ENCODE measurements at regions not wholly inside any gene's neighbourhood (a gene's known extent, or its start where the extent isn't known, plus 50 kb on each side); places are given as distances from the start of the nearest gene placed in this dataset.

- TF ChIP-seq, protein P1, sequence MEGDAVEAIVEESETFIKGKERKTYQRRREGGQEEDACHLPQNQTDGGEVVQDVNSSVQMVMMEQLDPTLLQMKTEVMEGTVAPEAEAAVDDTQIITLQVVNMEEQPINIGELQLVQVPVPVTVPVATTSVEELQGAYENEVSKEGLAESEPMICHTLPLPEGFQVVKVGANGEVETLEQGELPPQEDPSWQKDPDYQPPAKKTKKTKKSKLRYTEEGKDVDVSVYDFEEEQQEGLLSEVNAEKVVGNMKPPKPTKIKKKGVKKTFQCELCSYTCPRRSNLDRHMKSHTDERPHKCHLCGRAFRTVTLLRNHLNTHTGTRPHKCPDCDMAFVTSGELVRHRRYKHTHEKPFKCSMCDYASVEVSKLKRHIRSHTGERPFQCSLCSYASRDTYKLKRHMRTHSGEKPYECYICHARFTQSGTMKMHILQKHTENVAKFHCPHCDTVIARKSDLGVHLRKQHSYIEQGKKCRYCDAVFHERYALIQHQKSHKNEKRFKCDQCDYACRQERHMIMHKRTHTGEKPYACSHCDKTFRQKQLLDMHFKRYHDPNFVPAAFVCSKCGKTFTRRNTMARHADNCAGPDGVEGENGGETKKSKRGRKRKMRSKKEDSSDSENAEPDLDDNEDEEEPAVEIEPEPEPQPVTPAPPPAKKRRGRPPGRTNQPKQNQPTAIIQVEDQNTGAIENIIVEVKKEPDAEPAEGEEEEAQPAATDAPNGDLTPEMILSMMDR (IDR thresholded peaks at IDR 0.05; ENCODE audit: borderline replicate concordance, extremely low read depth, low read length, poor library complexity, severe bottlenecking): no peak
- TF ChIP-seq EZH2 (IDR thresholded peaks at IDR 0.05; ENCODE audit: borderline replicate concordance, low read depth, low read length, severe bottlenecking): no peak
These were observed 760.3 kb upstream of the ARRDC4 start for GRCh38 chr15:97200161-97200560.
